Left lung (tissue), 4 donors: ENCODE measurements at regions not wholly inside any gene's neighbourhood (a gene's known extent, or its start where the extent isn't known, plus 50 kb on each side); places are given as distances from the start of the nearest gene placed in this dataset.

Experiments
- ATAC-seq: fragments of 200-7000 bp; cut with Tn5 transposase; one replicate; pipeline ENCODE4 v1.9.1; 2020; ENCODE audit warnings: moderate library complexity
- DNase-seq, 4 donors: peaks; one replicate each; pipeline ENCODE4 v3.0.0-alpha.2; 2013 to 2020
- H3K27ac ChIP-seq, 2 donors: fragments of 200-600 bp; sonication (generic) in 1 of 2; one replicate each; pipeline versions ENCODE4 v1.5.0 to v1.8.0; 2020 to 2021
- H3K27me3 ChIP-seq, 2 donors: fragments of 200-600 bp; sonication (generic) in 1 of 2; one replicate each; pipeline versions ENCODE4 v1.5.0 to v1.8.0; 2020 to 2021
- H3K36me3 ChIP-seq, 2 donors: fragments of 200-600 bp; sonication (generic) in 1 of 2; one replicate each; pipeline versions ENCODE4 v1.5.0 to v1.8.0; 2020 to 2021
- H3K4me1 ChIP-seq, 2 donors: fragments of 200-600 bp; one replicate each; pipeline ENCODE4 v1.8.0; 2021
- H3K4me3 ChIP-seq, 2 donors: fragments of 200-600 bp; sonication (generic) in 1 of 2; one replicate each; pipeline versions ENCODE4 v1.5.0 to v1.8.0; 2020 to 2021; ENCODE audit warnings: mild to moderate bottlenecking in 1 of 2
- H3K9me3 ChIP-seq, 2 donors: fragments of 200-600 bp; sonication (generic) in 1 of 2; one replicate each; pipeline versions ENCODE4 v1.5.0 to v1.8.0; 2020 to 2021
- CTCF ChIP-seq, 2 donors: fragments of 200-600 bp; sonication (generic) in 1 of 2; IDR thresholded peaks; one replicate each; pipeline versions ENCODE4 v1.5.0 to v1.8.0; 2021; ENCODE audit warnings: antibody characterized with exemption in 2 of 2
- intact Hi-C, 2 donors: fragments of 100-400 bp; cut with DNase I; formaldehyde crosslinking; loops; one replicate each; pipeline versions ENCODE4 v1.11.2 to v1.14.2; 2022
- donor health status: DM: no; HTN: yes; CAD: no.
- donor health status: DM: no; HTN: no; CAD: no.

GRCh38 chr5:63719147-63719546, 243.1 kb downstream of the HTR1A start:
- no peak overlapping the region for H3K27ac ChIP-seq
- no peak for ATAC-seq
- DNase-seq = no peak
- no peaks in the 10 kb centered on the region for H3K4me1 ChIP-seq
- H3K36me3 ChIP-seq = no peaks in the 10 kb centered on the region
- no peaks in the 10 kb centered on the region for H3K9me3 ChIP-seq
- no peaks in the 10 kb centered on the region for H3K27me3 ChIP-seq
- no peak overlapping the region for H3K4me3 ChIP-seq
- no peak for TF ChIP-seq CTCF (IDR thresholded peaks at IDR 0.05)
- intact Hi-C loops = no loop called here

- H3K9me3 ChIP-seq = peaks cover 0 to 2% of the 10 kb centered on the region in 2 donors
- H3K4me3 ChIP-seq = no peak overlapping the region
- H3K27ac ChIP-seq = no peak overlapping the region
- H3K4me1 ChIP-seq = no peaks in the 10 kb centered on the region
- intact Hi-C loops = no loop called here
- DNase-seq = no peak
- no peak for TF ChIP-seq CTCF (IDR thresholded peaks at IDR 0.05)
- no peaks in the 10 kb centered on the region for H3K27me3 ChIP-seq
- no peaks in the 10 kb centered on the region for H3K36me3 ChIP-seq
- ATAC-seq = no peak
Observed at GRCh38 chr5:63700241-63700640, 262.0 kb downstream of the HTR1A start.

GRCh38 chr5:63697811-63698210, 264.4 kb downstream of the HTR1A start:
- Histone ChIP-seq H3K27ac (no peak overlapping the region), H3K27me3 (no peaks in the 10 kb centered on the region), H3K36me3 (no peaks in the 10 kb centered on the region), H3K4me1 (no peaks in the 10 kb centered on the region), H3K4me3 (no peak overlapping the region), H3K9me3 (no peaks in the 10 kb centered on the region)
- intact Hi-C loops = no loop called here
- no peak for DNase-seq
- TF ChIP-seq CTCF (IDR thresholded peaks at IDR 0.05) = no peak
- ATAC-seq = no peak

GRCh38 chr5:63690546-63690945, 271.7 kb downstream of the HTR1A start:
- TF ChIP-seq CTCF (IDR thresholded peaks at IDR 0.05) = no peak
- Histone ChIP-seq H3K9me3 (peaks cover 0 to 3% of the 10 kb centered on the region in 2 donors), H3K27me3 (no peaks in the 10 kb centered on the region), H3K27ac (no peak overlapping the region), H3K4me3 (no peak overlapping the region), H3K4me1 (no peaks in the 10 kb centered on the region), H3K36me3 (no peaks in the 10 kb centered on the region)
- DNase-seq (no peak), ATAC-seq (no peak)
- intact Hi-C loops = no loop called here

GRCh38 chr5:63687854-63688516, 274.3 kb downstream of the HTR1A start:
- Histone ChIP-seq H3K27me3 (no peaks in the 10 kb centered on the region), H3K9me3 (peaks cover 0 to 3% of the 10 kb centered on the region in 2 donors), H3K4me1 (no peaks in the 10 kb centered on the region), H3K36me3 (no peaks in the 10 kb centered on the region), H3K27ac (no peak overlapping the region), H3K4me3 (no peak overlapping the region)
- TF ChIP-seq CTCF (IDR thresholded peaks at IDR 0.05) = no peak
- intact Hi-C loops = no loop called here
- DNase-seq (no peak), ATAC-seq (no peak)
